ENCODE measurements at regions not wholly inside any gene's neighbourhood (a gene's known extent, or its start where the extent isn't known, plus 50 kb on each side); places are given as distances from the start of the nearest gene placed in this dataset.

DNA sequence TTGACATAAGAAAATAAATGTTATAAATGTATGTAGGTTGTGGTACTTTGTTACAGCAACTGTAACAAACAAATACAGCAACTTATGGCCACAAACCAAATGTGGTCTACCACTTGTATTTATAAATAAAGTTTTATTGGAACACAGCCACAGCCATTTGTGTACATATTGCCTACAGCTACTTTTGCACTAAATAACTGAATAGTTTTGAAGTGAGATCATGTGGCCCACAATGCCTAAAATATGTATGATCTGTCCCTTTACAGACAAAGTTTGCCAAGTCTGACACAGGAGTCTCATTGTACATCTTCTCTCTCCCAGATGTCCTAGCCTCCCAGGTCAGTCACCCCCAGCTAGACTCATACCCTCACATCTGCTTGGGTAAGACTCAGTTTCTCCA lies 283.6 kb upstream of the PRDM9 start:
- no peak for TF ChIP-seq EZH2 (IDR thresholded peaks at IDR 0.05; ENCODE audit: low read length, missing control alignments)
- TF ChIP-seq, protein P1, sequence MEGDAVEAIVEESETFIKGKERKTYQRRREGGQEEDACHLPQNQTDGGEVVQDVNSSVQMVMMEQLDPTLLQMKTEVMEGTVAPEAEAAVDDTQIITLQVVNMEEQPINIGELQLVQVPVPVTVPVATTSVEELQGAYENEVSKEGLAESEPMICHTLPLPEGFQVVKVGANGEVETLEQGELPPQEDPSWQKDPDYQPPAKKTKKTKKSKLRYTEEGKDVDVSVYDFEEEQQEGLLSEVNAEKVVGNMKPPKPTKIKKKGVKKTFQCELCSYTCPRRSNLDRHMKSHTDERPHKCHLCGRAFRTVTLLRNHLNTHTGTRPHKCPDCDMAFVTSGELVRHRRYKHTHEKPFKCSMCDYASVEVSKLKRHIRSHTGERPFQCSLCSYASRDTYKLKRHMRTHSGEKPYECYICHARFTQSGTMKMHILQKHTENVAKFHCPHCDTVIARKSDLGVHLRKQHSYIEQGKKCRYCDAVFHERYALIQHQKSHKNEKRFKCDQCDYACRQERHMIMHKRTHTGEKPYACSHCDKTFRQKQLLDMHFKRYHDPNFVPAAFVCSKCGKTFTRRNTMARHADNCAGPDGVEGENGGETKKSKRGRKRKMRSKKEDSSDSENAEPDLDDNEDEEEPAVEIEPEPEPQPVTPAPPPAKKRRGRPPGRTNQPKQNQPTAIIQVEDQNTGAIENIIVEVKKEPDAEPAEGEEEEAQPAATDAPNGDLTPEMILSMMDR (conservative IDR thresholded peaks at IDR 0.05 in 1 of 2, IDR thresholded peaks at IDR 0.05 in 1 of 2; ENCODE audit: low read depth in 1 of 2, low read length in 2 of 2), result no peak

Measured in fibroblast of lung (primary cell).